NT2/D1 (cell line): ENCODE measurements at regions not wholly inside any gene's neighbourhood (a gene's known extent, or its start where the extent isn't known, plus 50 kb on each side); places are given as distances from the start of the nearest gene placed in this dataset.
"Not testable (repeated sequence)": the region's sequence is repeated elsewhere in the genome, so short reads cannot be mapped to it uniquely, and the experiment has no call there.

Experiments
- SUZ12 ChIP-seq: IDR thresholded peaks from 2 replicates; pipeline ENCODE4 v1.6.1; 2011; ENCODE audit not compliant: insufficient read length, insufficient read depth; ENCODE audit errors: extremely low read depth
- YY1 ChIP-seq: IDR thresholded peaks from 2 replicates; pipeline ENCODE4 v1.6.1; 2011; ENCODE audit not compliant: insufficient read length, insufficient read depth
- ZNF274 ChIP-seq: IDR thresholded peaks from 2 replicates; pipeline ENCODE4 v1.6.1; 2011; ENCODE audit warnings: mild to moderate bottlenecking, low read depth, low read length

- not testable (repeated sequence) for TF ChIP-seq YY1, ZNF274, SUZ12
Observed at GRCh38 chr2:87415586-87416265, 332.2 kb upstream of the PLGLB2 start.
